IMR-90 (cell line): ENCODE measurements at regions not wholly inside any gene's neighbourhood (a gene's known extent, or its start where the extent isn't known, plus 50 kb on each side); places are given as distances from the start of the nearest gene placed in this dataset.

Experiments used
- ATAC-seq: fragments of 200-7000 bp; cut with Tn5 transposase; 2 replicates; pipeline ENCODE4 v1.9.1; 2020; ENCODE audit warnings: low read depth, mild to moderate bottlenecking, moderate library complexity
- BruUV-seq: library from RNA; stranded (reverse); fragments of 400-500 nt; replicated peaks from 2 replicates; lab custom pipeline; 2021; lab: Mats Ljungman, UMichigan
- CTCF ChIA-PET: fragments of 300-600 bp; formaldehyde crosslinking; extraction: SDS; loops from one replicate; lab custom pipeline; 2021; ENCODE audit warnings: antibody characterized with exemption; lab: Yijun Ruan, JAX
- POLR2A ChIA-PET: fragments of 300-600 bp; sonication (Branson Sonifier 250); formaldehyde crosslinking; loops from one replicate; lab custom pipeline; 2022; ENCODE audit warnings: antibody characterized with exemption; ENCODE audit not compliant: unreplicated experiment; lab: Charles Lee
- DNase-seq: peaks from one replicate; pipeline ENCODE4 v3.0.0; 2013
- H2AFZ ChIP-seq: replicated peaks from 2 replicates; pipeline ENCODE3; 2013; ENCODE audit warnings: low read length, mild to moderate bottlenecking; ENCODE audit not compliant: poor library complexity
- H2AK5ac ChIP-seq: 2 replicates; pipeline ENCODE4 v1.6.1; 2013; ENCODE audit warnings: low read depth, low read length, inconsistent platforms
- H2AK9ac ChIP-seq: replicated peaks from 2 replicates; pipeline ENCODE3; 2013; ENCODE audit warnings: mild to moderate bottlenecking, low read depth, low read length, moderate library complexity; ENCODE audit not compliant: poor library complexity
- H2BK120ac ChIP-seq: 2 replicates; pipeline ENCODE4 v1.6.1; 2013; ENCODE audit warnings: low read depth, low read length, inconsistent platforms
- H2BK15ac ChIP-seq: 3 replicates; pipeline ENCODE4 v1.6.1; 2013; ENCODE audit warnings: low read depth, low read length, inconsistent platforms
- H2BK20ac ChIP-seq: 2 replicates; pipeline ENCODE4 v1.6.1; 2013; ENCODE audit warnings: low read depth, mild to moderate bottlenecking, inconsistent platforms, low read length, moderate library complexity
- H2BK5ac ChIP-seq: 2 replicates; pipeline ENCODE4 v1.6.1; 2013; ENCODE audit warnings: mild to moderate bottlenecking, low read depth, low read length, inconsistent platforms; ENCODE audit not compliant: poor library complexity, severe bottlenecking
- H3K14ac ChIP-seq: replicated peaks from 2 replicates; pipeline ENCODE4 v1.6.1; 2013; ENCODE audit warnings: low read depth, low read length, inconsistent platforms
- H3K18ac ChIP-seq: 2 replicates; pipeline ENCODE4 v1.6.1; 2013; ENCODE audit warnings: low read depth, low read length, control low read depth
- H3K23ac ChIP-seq: 2 replicates; pipeline ENCODE4 v1.6.1; 2013; ENCODE audit warnings: low read depth, low read length, inconsistent platforms
- H3K27ac ChIP-seq: 2 replicates; pipeline ENCODE4 v1.5.1; 2013; ENCODE audit warnings: mild to moderate bottlenecking, control low read depth, low read length; ENCODE audit not compliant: insufficient read depth
- H3K27me3 ChIP-seq: 2 replicates; pipeline ENCODE4 v1.6.1; 2013; ENCODE audit warnings: low read length; ENCODE audit not compliant: control insufficient read depth, insufficient read depth
- H3K36me3 ChIP-seq: 2 replicates; pipeline ENCODE4 v1.6.1; 2013; ENCODE audit warnings: low read length, mixed read lengths; ENCODE audit not compliant: control insufficient read depth, insufficient read depth
- H3K4ac ChIP-seq: 2 replicates; pipeline ENCODE4 v1.6.1; 2013; ENCODE audit warnings: low read depth, low read length, inconsistent platforms
- H3K4me1 ChIP-seq: 2 replicates; pipeline ENCODE4 v1.6.1; 2013; ENCODE audit warnings: low read length, mixed read lengths; ENCODE audit not compliant: control insufficient read depth, insufficient read depth
- H3K4me2 ChIP-seq: 2 replicates; pipeline ENCODE4 v1.6.1; 2013; ENCODE audit warnings: low read depth, mild to moderate bottlenecking, control low read depth, low read length, moderate library complexity
- H3K4me3 ChIP-seq: 2 replicates; pipeline ENCODE4 v1.5.1; 2013; ENCODE audit warnings: low read depth, mild to moderate bottlenecking, control low read depth, low read length, moderate library complexity; ENCODE audit not compliant: insufficient read depth
- H3K56ac ChIP-seq: 2 replicates; pipeline ENCODE4 v1.6.1; 2013; ENCODE audit warnings: low read length, inconsistent platforms; ENCODE audit not compliant: insufficient read depth; ENCODE audit errors: extremely low read depth
- H3K79me1 ChIP-seq, 2 experiments: 2 replicates each; pipeline ENCODE4 v1.6.1; 2013; ENCODE audit warnings: low read length in 2 of 2, inconsistent platforms in 1 of 2, low read depth in 1 of 2
- H3K9ac ChIP-seq: 2 replicates; pipeline ENCODE4 v1.6.1; 2013; ENCODE audit warnings: low read depth, low read length, control low read depth
- H3K9me1 ChIP-seq: 2 replicates; pipeline ENCODE4 v1.6.1; 2013; ENCODE audit warnings: low read length, inconsistent platforms; ENCODE audit not compliant: insufficient read depth
- H3K9me3 ChIP-seq: 2 replicates; pipeline ENCODE4 v1.6.1; 2013; ENCODE audit warnings: low read length; ENCODE audit not compliant: control insufficient read depth, insufficient read depth
- H4K20me1 ChIP-seq: 2 replicates; pipeline ENCODE4 v1.6.1; 2013; ENCODE audit warnings: low read length, inconsistent platforms; ENCODE audit not compliant: insufficient read depth
- H4K5ac ChIP-seq: 2 replicates; pipeline ENCODE4 v1.6.1; 2013; ENCODE audit warnings: mild to moderate bottlenecking, low read depth, low read length, control low read depth
- H4K8ac ChIP-seq, 2 experiments: 2 replicates each; pipeline ENCODE4 v1.6.1; 2013; ENCODE audit warnings: low read depth in 2 of 2, low read length in 2 of 2, control low read depth in 1 of 2, inconsistent platforms in 1 of 2
- H4K91ac ChIP-seq: 2 replicates; pipeline ENCODE4 v1.6.1; 2013; ENCODE audit warnings: low read depth, low read length, inconsistent platforms; ENCODE audit not compliant: insufficient read depth
- BHLHE40 ChIP-seq: fragments of 150-350 bp; IDR thresholded peaks from 2 replicates; pipeline ENCODE4 v1.6.1; 2016; ENCODE audit warnings: mild to moderate bottlenecking, low read depth, low read length
- CEBPB ChIP-seq: IDR thresholded peaks from 2 replicates; pipeline ENCODE4 v1.6.1; 2012; ENCODE audit warnings: low read depth, low read length, improper control_type of control experiment
- CHD1 ChIP-seq: IDR thresholded peaks from 2 replicates; pipeline ENCODE4 v1.6.1; 2012; ENCODE audit warnings: low read depth, low read length, improper control_type of control experiment
- ELK1 ChIP-seq: fragments of 150-350 bp; IDR thresholded peaks from 2 replicates; pipeline ENCODE4 v1.6.1; 2016; ENCODE audit warnings: low read depth, mild to moderate bottlenecking, low read length, moderate library complexity, borderline replicate concordance
- MAFK ChIP-seq: IDR thresholded peaks from 2 replicates; pipeline ENCODE4 v1.6.1; 2012; ENCODE audit warnings: low read depth, low read length, improper control_type of control experiment
- MXI1 ChIP-seq: IDR thresholded peaks from 2 replicates; pipeline ENCODE4 v1.6.1; 2012; ENCODE audit warnings: low read depth, mild to moderate bottlenecking, low read length, moderate library complexity, borderline replicate concordance
- NFE2L2 ChIP-seq: fragments of 150-350 bp; IDR thresholded peaks from 2 replicates; pipeline ENCODE4 v1.6.1; 2016; ENCODE audit warnings: low read depth, mild to moderate bottlenecking, low read length
- POLR2A ChIP-seq: IDR thresholded peaks from 2 replicates; pipeline ENCODE4 v1.6.1; 2012; ENCODE audit warnings: mild to moderate bottlenecking, low read depth, low read length
- RAD21 ChIP-seq: IDR thresholded peaks from 2 replicates; pipeline ENCODE4 v1.6.1; 2012; ENCODE audit warnings: low read length, improper control_type of control experiment
- RCOR1 ChIP-seq: IDR thresholded peaks from 2 replicates; pipeline ENCODE4 v1.6.1; 2012; ENCODE audit warnings: mild to moderate bottlenecking, low read length, improper control_type of control experiment; ENCODE audit not compliant: insufficient replicate concordance
- RFX5 ChIP-seq: IDR thresholded peaks from 2 replicates; pipeline ENCODE4 v1.8.0; 2012; ENCODE audit warnings: low read depth, mild to moderate bottlenecking, low read length, moderate library complexity
- SMC3 ChIP-seq: fragments of 150-350 bp; IDR thresholded peaks from 2 replicates; pipeline ENCODE4 v1.6.1; 2016; ENCODE audit warnings: low read depth, mild to moderate bottlenecking, antibody characterized with exemption, low read length, moderate library complexity
- USF2 ChIP-seq: fragments of 150-350 bp; IDR thresholded peaks from 2 replicates; pipeline ENCODE4 v1.6.1; 2017; ENCODE audit warnings: mild to moderate bottlenecking, antibody characterized with exemption, low read length, low read depth
- WGBS, 2 experiments: methylation state at CpG; one replicate each; pipeline versions ENCODE4 v1.1.5 to v1.1.7; 2013; ENCODE audit warnings: missing lambda C conversion rate in 2 of 2; ENCODE audit not compliant: insufficient read length in 1 of 2; ENCODE audit errors: extremely low coverage in 2 of 2; 5-methylcytosine and 5-hydroxymethylcytosine counted together
- dilution Hi-C: fragments of 300-500 bp; cut with HindIII; formaldehyde crosslinking; loops from one replicate; pipeline ENCODE4 v1.14.3; 2018; ENCODE audit warnings: low sequenced_read_pairs; ENCODE audit not compliant: unreplicated experiment
- in situ Hi-C: fragments of 300-500 bp; cut with MboI; formaldehyde crosslinking; loops from 3 replicates; pipeline ENCODE4 v1.14.3; 2019; ENCODE audit warnings: low sequenced_read_pairs, inconsistent platforms, mixed read lengths
- intact Hi-C: fragments of 100-400 bp; cut with micrococcal nuclease; formaldehyde crosslinking; loops from 2 replicates; pipeline ENCODE4 v1.10.0; 2022
- TF ChIP-seq, protein P1 (sequence below): conservative IDR thresholded peaks from 2 replicates; pipeline ENCODE4 v1.5.1; 2012; ENCODE audit warnings: mild to moderate bottlenecking, low read depth, low read length, improper control_type of control experiment

GRCh38 chr4:3879681-3880614, 113.8 kb downstream of the ADRA2C start:
- no peaks in the 10 kb centered on the region for H3K36me3 ChIP-seq
- ChIA-PET POLR2A (interaction anchor here (0.7 kb wide), 1 partner anchor 88 kb away, joined by 3 read pairs; no protein-coding TSS in a partner anchor), CTCF (interaction anchor here (1.2 to 1.3 kb wide), 2 partner anchors 15 to 114 kb away, joined by 4 to 5 read pairs; partner anchors contain the start of gene ADRA2C)
- H3K23ac ChIP-seq: no peak overlapping the region
- H2BK5ac ChIP-seq: no peak overlapping the region
- no peaks in the 10 kb centered on the region; the same call in 1 of the 2 replicates for H3K4me1 ChIP-seq
- H4K8ac ChIP-seq: no peak overlapping the region
- H3K56ac ChIP-seq: no peak overlapping the region; the same call in 1 of the 2 replicates
- H2AFZ ChIP-seq: peak overlapping the region; percentile 41
- H3K9me1 ChIP-seq: no peaks in the 10 kb centered on the region
- H4K20me1 ChIP-seq: no peaks in the 10 kb centered on the region
- H3K9ac ChIP-seq: no peak overlapping the region
- 5% methylated on average over 16 of the region's 46 CpGs; no CpG with 5 or more reads in 1 of the 2 experiments for WGBS, 2 experiments
- no peak overlapping the region for H2BK15ac ChIP-seq
- H3K18ac ChIP-seq: no peak overlapping the region
- DNase-seq (no peak), ATAC-seq (no peak)
- in situ Hi-C loops (no loop called here), intact Hi-C loops (no loop called here), dilution Hi-C loops (no loop called here)
- no peaks in the 10 kb centered on the region for H3K79me1 ChIP-seq
- H3K14ac ChIP-seq: no peak overlapping the region
- BruUV-seq: no TSS peak
- H2BK20ac ChIP-seq: no peak overlapping the region
- no peak for TF ChIP-seq MXI1
- TF ChIP-seq NFE2L2: no peak
- TF ChIP-seq CHD1: no peak
- no peak for TF ChIP-seq ELK1
- TF ChIP-seq POLR2A: no peak
- no peak for TF ChIP-seq BHLHE40
- no peak for TF ChIP-seq SMC3
- no peak for TF ChIP-seq RAD21
- TF ChIP-seq MAFK: no peak
- TF ChIP-seq CEBPB: no peak
- TF ChIP-seq, protein P1, sequence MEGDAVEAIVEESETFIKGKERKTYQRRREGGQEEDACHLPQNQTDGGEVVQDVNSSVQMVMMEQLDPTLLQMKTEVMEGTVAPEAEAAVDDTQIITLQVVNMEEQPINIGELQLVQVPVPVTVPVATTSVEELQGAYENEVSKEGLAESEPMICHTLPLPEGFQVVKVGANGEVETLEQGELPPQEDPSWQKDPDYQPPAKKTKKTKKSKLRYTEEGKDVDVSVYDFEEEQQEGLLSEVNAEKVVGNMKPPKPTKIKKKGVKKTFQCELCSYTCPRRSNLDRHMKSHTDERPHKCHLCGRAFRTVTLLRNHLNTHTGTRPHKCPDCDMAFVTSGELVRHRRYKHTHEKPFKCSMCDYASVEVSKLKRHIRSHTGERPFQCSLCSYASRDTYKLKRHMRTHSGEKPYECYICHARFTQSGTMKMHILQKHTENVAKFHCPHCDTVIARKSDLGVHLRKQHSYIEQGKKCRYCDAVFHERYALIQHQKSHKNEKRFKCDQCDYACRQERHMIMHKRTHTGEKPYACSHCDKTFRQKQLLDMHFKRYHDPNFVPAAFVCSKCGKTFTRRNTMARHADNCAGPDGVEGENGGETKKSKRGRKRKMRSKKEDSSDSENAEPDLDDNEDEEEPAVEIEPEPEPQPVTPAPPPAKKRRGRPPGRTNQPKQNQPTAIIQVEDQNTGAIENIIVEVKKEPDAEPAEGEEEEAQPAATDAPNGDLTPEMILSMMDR: no peak
- no peak for TF ChIP-seq RCOR1
- no peak for TF ChIP-seq USF2
- no peak for TF ChIP-seq RFX5
- no peak overlapping the region for H3K4ac ChIP-seq
- H2AK9ac ChIP-seq: no peak overlapping the region
- no peak overlapping the region for H3K4me3 ChIP-seq
- H3K27ac ChIP-seq: no peak overlapping the region
- no peak overlapping the region for H4K5ac ChIP-seq
- no peak overlapping the region for H4K91ac ChIP-seq
- no peak overlapping the region for H2AK5ac ChIP-seq
- no peak overlapping the region for H2BK120ac ChIP-seq
- no peak overlapping the region for H3K4me2 ChIP-seq
- H3K9me3 ChIP-seq: peaks cover 2% of the 10 kb centered on the region
- peaks cover 55% of the 10 kb centered on the region for H3K27me3 ChIP-seq
